HCT116 (cell line): ENCODE measurements at regions not wholly inside any gene's neighbourhood (a gene's known extent, or its start where the extent isn't known, plus 50 kb on each side); places are given as distances from the start of the nearest gene placed in this dataset.

Experiments used
- ATAC-seq: fragments of 200-7000 bp; cut with Tn5 transposase; 2 replicates; pipeline ENCODE4 v1.9.1; 2020; ENCODE audit warnings: mild to moderate bottlenecking, moderate library complexity
- BruUV-seq: library from RNA; stranded (reverse); fragments of 400-500 nt; replicated peaks from 2 replicates; lab custom pipeline; 2021; lab: Mats Ljungman, UMichigan
- CTCF ChIA-PET: fragments of 300-600 bp; sonication (Branson Sonifier 250); formaldehyde crosslinking; loops from one replicate; lab custom pipeline; 2021; ENCODE audit warnings: antibody characterized with exemption; lab: Charles Lee
- POLR2A ChIA-PET: fragments of 300-600, 350-600 bp; sonication (Branson Sonifier 250); formaldehyde crosslinking; loops from one replicate; lab custom pipeline; 2021; ENCODE audit warnings: antibody characterized with exemption; lab: Charles Lee
- RAD21 ChIA-PET, 2 experiments: fragments of 300-600 bp; sonication (Branson Sonifier 250); formaldehyde crosslinking; loops; one replicate each; lab custom pipeline; 2023; ENCODE audit warnings: low total read pairs in 2 of 2; ENCODE audit not compliant: uncharacterized antibody in 2 of 2, unreplicated experiment in 2 of 2, low non-redundant PET in 1 of 2; lab: Charles Lee
- DNase-seq: peaks from one replicate; pipeline ENCODE4 v3.0.0-alpha.2; 2010; ENCODE audit warnings: low read depth, low spot score
- H2AFZ ChIP-seq: fragments of 200-600 bp; shearing (Covaris generic), sonication (generic); 2 replicates; pipeline ENCODE4 v1.6.1; 2017; ENCODE audit warnings: low read depth, mixed run types, mixed read lengths, antibody characterized with exemption, low read length; ENCODE audit not compliant: poor library complexity, severe bottlenecking
- H3K27ac ChIP-seq: 2 replicates; pipeline ENCODE4 v1.5.1; 2012; ENCODE audit warnings: low read depth, low read length
- H3K27me3 ChIP-seq: fragments of 200-600 bp; sonication (generic); 2 replicates; pipeline ENCODE4 v1.6.1; 2016; ENCODE audit warnings: mixed run types, low read length, mixed read lengths; ENCODE audit not compliant: insufficient read depth
- H3K36me3 ChIP-seq, 2 experiments: fragments of 200-500 bp in 1 of 2; fragments of 200-600 bp in 1 of 2; sonication (Bioruptor generic) in 1 of 2; sonication (generic) in 1 of 2; 2 replicates each; pipeline versions ENCODE4 v1.5.1 to v1.6.1; 2014 to 2016; ENCODE audit warnings: low read length in 2 of 2, inconsistent platforms in 1 of 2, mixed read lengths in 1 of 2, mixed run types in 1 of 2; ENCODE audit not compliant: insufficient read depth in 2 of 2, control insufficient read depth in 1 of 2
- H3K4me1 ChIP-seq, 2 experiments: fragments of 200-600 bp in 1 of 2; sonication (generic) in 1 of 2; 2 replicates each; pipeline versions ENCODE4 v1.5.1 to v1.6.1; 2012 to 2017; ENCODE audit warnings: low read length in 2 of 2, inconsistent platforms in 1 of 2, mild to moderate bottlenecking in 1 of 2, mixed read lengths in 1 of 2, mixed run types in 1 of 2, moderate library complexity in 1 of 2; ENCODE audit not compliant: insufficient read depth in 2 of 2, control insufficient read depth in 1 of 2
- H3K4me2 ChIP-seq: fragments of 200-600 bp; sonication (generic); 2 replicates; pipeline ENCODE4 v1.6.1; 2017; ENCODE audit warnings: mixed run types, low read length, mixed read lengths
- H3K4me3 ChIP-seq, 2 experiments: fragments of 200-600 bp in 1 of 2; sonication (generic) in 1 of 2; replicated peaks in 1 of 2; 2 replicates each; pipeline ENCODE4 v1.5.1; 2011 to 2016; ENCODE audit warnings: low read length in 2 of 2, control low read depth in 1 of 2, low read depth in 1 of 2, mild to moderate bottlenecking in 1 of 2, mixed read lengths in 1 of 2, mixed run types in 1 of 2
- H3K79me2 ChIP-seq: fragments of 200-600 bp; sonication (generic); 2 replicates; pipeline ENCODE4 v1.6.1; 2017; ENCODE audit warnings: mild to moderate bottlenecking, mixed run types, low read length, moderate library complexity, mixed read lengths; ENCODE audit not compliant: insufficient read depth
- H3K9ac ChIP-seq: fragments of 200-600 bp; sonication (generic); 2 replicates; pipeline ENCODE4 v1.6.1; 2016; ENCODE audit warnings: low read length, mixed read lengths
- H3K9me2 ChIP-seq: fragments of 200-600 bp; sonication (generic), shearing (Covaris generic); 2 replicates; pipeline ENCODE4 v1.6.1; 2017; ENCODE audit warnings: mixed run types, mild to moderate bottlenecking, moderate library complexity; ENCODE audit not compliant: insufficient read depth
- H3K9me3 ChIP-seq, 2 experiments: fragments of 200-500 bp in 1 of 2; fragments of 200-600 bp in 1 of 2; sonication (Bioruptor generic) in 1 of 2; sonication (generic) in 1 of 2; 2 replicates each; pipeline ENCODE4 v1.6.1; 2014 to 2017; ENCODE audit warnings: low read length in 2 of 2, mixed read lengths in 2 of 2, inconsistent platforms in 1 of 2, low read depth in 1 of 2, mild to moderate bottlenecking in 1 of 2, mixed run types in 1 of 2, moderate library complexity in 1 of 2; ENCODE audit not compliant: control insufficient read depth in 1 of 2, insufficient read depth in 1 of 2
- H4K20me1 ChIP-seq: fragments of 200-600 bp; sonication (generic), shearing (Covaris generic); 2 replicates; pipeline ENCODE4 v1.6.1; 2017; ENCODE audit warnings: mixed run types, mild to moderate bottlenecking, moderate library complexity; ENCODE audit not compliant: insufficient read depth
- ATF3 ChIP-seq: IDR thresholded peaks from 2 replicates; pipeline ENCODE4 v1.6.1; 2012
- CBX3 ChIP-seq: IDR thresholded peaks from 2 replicates; pipeline ENCODE4 v1.6.1; 2012; ENCODE audit warnings: low read depth
- EGR1 ChIP-seq: IDR thresholded peaks from 2 replicates; pipeline ENCODE4 v1.6.1; 2012; ENCODE audit warnings: low read depth
- JUND ChIP-seq: IDR thresholded peaks from 2 replicates; pipeline ENCODE4 v1.6.1; 2012
- POLR2AphosphoS5 ChIP-seq: IDR thresholded peaks from 2 replicates; pipeline ENCODE4 v1.6.1; 2011; ENCODE audit warnings: mild to moderate bottlenecking, low read depth, low read length, moderate library complexity
- REST ChIP-seq: IDR thresholded peaks from 2 replicates; pipeline ENCODE4 v1.6.1; 2012; ENCODE audit warnings: low read depth
- SIN3A ChIP-seq: IDR thresholded peaks from 2 replicates; pipeline ENCODE4 v1.6.1; 2012; ENCODE audit warnings: low read depth
- SRF ChIP-seq: IDR thresholded peaks from 2 replicates; pipeline ENCODE4 v1.6.1; 2012; ENCODE audit warnings: low read depth
- TCF7L2 ChIP-seq: IDR thresholded peaks from 2 replicates; pipeline ENCODE4 v1.7.0; 2011; ENCODE audit warnings: borderline replicate concordance, inconsistent platforms; ENCODE audit not compliant: insufficient read depth, insufficient read length; ENCODE audit errors: extremely low read depth
- ZNF274 ChIP-seq: fragments of 200-500 bp; sonication (Bioruptor generic); IDR thresholded peaks from 2 replicates; pipeline ENCODE4 v1.6.1; 2014; ENCODE audit warnings: mild to moderate bottlenecking, low read depth, low read length, inconsistent platforms
- intact Hi-C: fragments of 100-400 bp; cut with micrococcal nuclease; formaldehyde crosslinking; loops from 2 replicates; pipeline ENCODE4 v1.10.0; 2022

GRCh38 chr12:129959889-129960288, 56.1 kb upstream of the TMEM132D start:
- H3K27ac ChIP-seq: no peak overlapping the region
- POLR2A ChIA-PET: no interaction called here
- peaks cover 0 to 18% of the 10 kb centered on the region in 2 experiments; a peak in 1 of 4 replicates for H3K9me3 ChIP-seq
- TF ChIP-seq EGR1 (no peak), REST (no peak)
- no TSS peak for BruUV-seq
- H3K9ac ChIP-seq: no peak overlapping the region
- H3K4me2 ChIP-seq: no peak overlapping the region
- no peaks in the 10 kb centered on the region for H3K9me2 ChIP-seq
- DNase-seq (no peak), ATAC-seq (no peak)
- no peaks in the 10 kb centered on the region for H3K79me2 ChIP-seq
- H3K36me3 ChIP-seq: no peaks in the 10 kb centered on the region
- no peaks in the 10 kb centered on the region for H3K4me1 ChIP-seq
- no peaks in the 10 kb centered on the region for H4K20me1 ChIP-seq
- no peaks in the 10 kb centered on the region for H3K27me3 ChIP-seq
- CTCF ChIA-PET: no interaction called here
- H2AFZ ChIP-seq: no peak overlapping the region
- intact Hi-C loops: no loop called here
- RAD21 ChIA-PET: no interaction called here
- no peak overlapping the region for H3K4me3 ChIP-seq

- Histone ChIP-seq H3K4me2 (no peak overlapping the region), H3K27ac (no peak overlapping the region), H3K9ac (no peak overlapping the region), H3K9me3 (peaks cover 0 to 18% of the 10 kb centered on the region in 2 experiments; a peak in 1 of 4 replicates), H3K4me1 (no peaks in the 10 kb centered on the region), H2AFZ (no peak overlapping the region), H3K79me2 (no peaks in the 10 kb centered on the region), H3K27me3 (no peaks in the 10 kb centered on the region), H3K36me3 (no peaks in the 10 kb centered on the region), H3K9me2 (no peaks in the 10 kb centered on the region), H3K4me3 (no peak overlapping the region), H4K20me1 (no peaks in the 10 kb centered on the region)
- ChIA-PET CTCF (no interaction called here), POLR2A (no interaction called here), RAD21 (no interaction called here)
- TF ChIP-seq ZNF274 (no peak), REST (no peak), ATF3 (no peak), SRF (no peak), POLR2AphosphoS5 (no peak), JUND (no peak), TCF7L2 (no peak), CBX3 (no peak), SIN3A (no peak)
- no peak for ATAC-seq
- BruUV-seq: no TSS peak
- no peak for DNase-seq
- intact Hi-C loops: no loop called here
These were observed 57.3 kb upstream of the TMEM132D start for GRCh38 chr12:129961091-129961490.
